Natural killer cell (primary cell): ENCODE measurements at regions not wholly inside any gene's neighbourhood (a gene's known extent, or its start where the extent isn't known, plus 50 kb on each side); places are given as distances from the start of the nearest gene placed in this dataset.

Source experiments
- ATAC-seq, 3 donors: fragments of 150-1000 bp in 2 of 3; fragments of 200-7000 bp in 1 of 3; cut with Tn5 transposase; 1 replicate in 1 of 3; 2 replicates in 2 of 3; pipeline ENCODE4 v1.10.0; 2021; ENCODE audit warnings: mild to moderate bottlenecking in 2 of 3, moderate library complexity in 2 of 3
- DNase-seq, 2 donors: peaks; one replicate each; pipeline versions ENCODE4 v3.0.0 to v3.0.0-alpha.2; 2013 to 2021; ENCODE audit warnings: mixed read lengths in 1 of 2
- H3K27ac ChIP-seq: one replicate; pipeline ENCODE4 v1.5.1; 2013; ENCODE audit warnings: mild to moderate bottlenecking, low read length
- H3K27me3 ChIP-seq: one replicate; pipeline ENCODE4 v1.6.1; 2013; ENCODE audit warnings: low read length; ENCODE audit not compliant: control insufficient read depth, insufficient read depth
- H3K36me3 ChIP-seq: one replicate; pipeline ENCODE4 v1.6.1; 2013; ENCODE audit warnings: low read length; ENCODE audit not compliant: control insufficient read depth, insufficient read depth
- H3K4me1 ChIP-seq: one replicate; pipeline ENCODE4 v1.6.1; 2013; ENCODE audit warnings: low read length; ENCODE audit not compliant: control insufficient read depth, insufficient read depth
- H3K4me3 ChIP-seq: one replicate; pipeline ENCODE4 v1.5.1; 2013; ENCODE audit warnings: low read length
- H3K9me3 ChIP-seq: one replicate; pipeline ENCODE4 v1.6.1; 2013; ENCODE audit warnings: low read length; ENCODE audit not compliant: control insufficient read depth, insufficient read depth
- H3K27ac Mint-ChIP-seq, 2 donors: one replicate each; pipeline ENCODE4 v1.8.0; 2022; ENCODE audit warnings: mild to moderate bottlenecking in 2 of 2, mixed read lengths in 2 of 2, moderate library complexity in 1 of 2
- H3K27me3 Mint-ChIP-seq, 2 donors: one replicate each; pipeline ENCODE4 v1.8.0; 2022; ENCODE audit warnings: low read depth in 2 of 2, mixed read lengths in 2 of 2
- H3K36me3 Mint-ChIP-seq: one replicate; pipeline ENCODE4 v1.8.0; 2022; ENCODE audit warnings: mixed read lengths
- H3K4me1 Mint-ChIP-seq, 2 donors: one replicate each; pipeline ENCODE4 v1.8.0; 2022; ENCODE audit warnings: mixed read lengths in 2 of 2
- H3K4me3 Mint-ChIP-seq: one replicate; pipeline ENCODE4 v1.8.0; 2022; ENCODE audit warnings: mild to moderate bottlenecking, moderate library complexity, mixed read lengths
- H3K9me3 Mint-ChIP-seq, 2 donors: one replicate each; pipeline ENCODE4 v1.8.0; 2022; ENCODE audit warnings: mixed read lengths in 2 of 2
- WGBS: methylation state at CpG from one replicate; pipeline ENCODE4 v1.1.7; 2013; ENCODE audit warnings: missing lambda C conversion rate; ENCODE audit not compliant: insufficient coverage; 5-methylcytosine and 5-hydroxymethylcytosine counted together
- intact Hi-C: fragments of 100-400 bp; cut with micrococcal nuclease; formaldehyde crosslinking; loops from one replicate; pipeline ENCODE4 v1.14.2; 2022
- TF ChIP-seq, protein P1 (sequence below): fragments of 200-600 bp; IDR thresholded peaks from one replicate; pipeline ENCODE4 v1.8.0; 2022; ENCODE audit warnings: antibody characterized with exemption

DNA sequence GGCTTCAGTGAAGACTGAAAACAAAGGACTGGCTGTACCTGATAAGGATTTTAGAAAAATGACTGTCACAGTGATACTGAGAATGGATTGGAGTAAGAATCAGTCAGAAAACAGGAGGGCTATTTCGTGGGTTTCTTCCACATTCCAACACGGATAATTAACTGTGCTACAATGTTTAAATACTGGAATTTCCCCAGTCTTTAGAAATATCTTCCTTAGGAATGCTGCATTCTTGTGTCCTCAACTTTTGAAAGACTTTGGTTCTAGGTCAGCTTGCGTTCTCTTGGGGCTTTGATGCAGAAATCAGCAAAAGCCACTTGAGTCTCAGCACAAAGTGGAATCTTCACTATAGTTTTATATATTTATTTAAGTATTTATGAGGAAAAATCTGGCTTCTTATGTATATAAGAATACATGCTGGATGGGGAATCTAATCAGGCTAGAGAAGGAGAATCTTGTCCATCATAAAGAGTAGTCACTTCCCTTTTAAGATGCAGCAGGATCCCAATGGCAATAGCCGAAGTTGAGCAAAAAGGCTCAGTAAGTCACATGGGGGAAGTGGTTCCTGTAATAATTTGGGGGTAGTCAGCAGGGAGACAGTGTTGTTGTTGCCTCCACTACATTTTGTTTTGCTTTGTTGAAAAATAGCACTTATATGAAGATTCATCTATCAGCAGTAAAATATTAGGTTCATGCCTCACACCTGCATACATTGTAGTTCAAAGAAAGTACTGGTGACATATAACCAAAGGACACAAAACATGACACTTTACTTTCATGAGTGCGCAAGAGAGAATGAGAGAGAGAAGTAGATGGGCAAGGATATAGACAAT is 86.0 kb downstream of the CH25H start:
- Histone ChIP-seq H3K27me3 (peaks cover 4% of the 10 kb centered on the region), H3K4me3 (no peak overlapping the region), H3K36me3 (no peaks in the 10 kb centered on the region), H3K27ac (no peak overlapping the region), H3K9me3 (no peaks in the 10 kb centered on the region), H3K4me1 (no peaks in the 10 kb centered on the region)
- H3K4me3 Mint-ChIP-seq: no peak overlapping the region
- H3K36me3 Mint-ChIP-seq: no peaks in the 10 kb centered on the region
- ATAC-seq: no peak
- no peaks in the 10 kb centered on the region for H3K4me1 Mint-ChIP-seq
- 88% methylated on average over 4 of the region's 5 CpGs for whole genome bisulfite sequencing
- no peak overlapping the region for H3K27ac Mint-ChIP-seq
- TF ChIP-seq, protein P1, sequence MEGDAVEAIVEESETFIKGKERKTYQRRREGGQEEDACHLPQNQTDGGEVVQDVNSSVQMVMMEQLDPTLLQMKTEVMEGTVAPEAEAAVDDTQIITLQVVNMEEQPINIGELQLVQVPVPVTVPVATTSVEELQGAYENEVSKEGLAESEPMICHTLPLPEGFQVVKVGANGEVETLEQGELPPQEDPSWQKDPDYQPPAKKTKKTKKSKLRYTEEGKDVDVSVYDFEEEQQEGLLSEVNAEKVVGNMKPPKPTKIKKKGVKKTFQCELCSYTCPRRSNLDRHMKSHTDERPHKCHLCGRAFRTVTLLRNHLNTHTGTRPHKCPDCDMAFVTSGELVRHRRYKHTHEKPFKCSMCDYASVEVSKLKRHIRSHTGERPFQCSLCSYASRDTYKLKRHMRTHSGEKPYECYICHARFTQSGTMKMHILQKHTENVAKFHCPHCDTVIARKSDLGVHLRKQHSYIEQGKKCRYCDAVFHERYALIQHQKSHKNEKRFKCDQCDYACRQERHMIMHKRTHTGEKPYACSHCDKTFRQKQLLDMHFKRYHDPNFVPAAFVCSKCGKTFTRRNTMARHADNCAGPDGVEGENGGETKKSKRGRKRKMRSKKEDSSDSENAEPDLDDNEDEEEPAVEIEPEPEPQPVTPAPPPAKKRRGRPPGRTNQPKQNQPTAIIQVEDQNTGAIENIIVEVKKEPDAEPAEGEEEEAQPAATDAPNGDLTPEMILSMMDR: no peak
- no peaks in the 10 kb centered on the region for H3K9me3 Mint-ChIP-seq
- H3K27me3 Mint-ChIP-seq: peaks cover 28 to 30% of the 10 kb centered on the region in 2 donors
- no peak for DNase-seq
- intact Hi-C loops: no loop called here

DNA sequence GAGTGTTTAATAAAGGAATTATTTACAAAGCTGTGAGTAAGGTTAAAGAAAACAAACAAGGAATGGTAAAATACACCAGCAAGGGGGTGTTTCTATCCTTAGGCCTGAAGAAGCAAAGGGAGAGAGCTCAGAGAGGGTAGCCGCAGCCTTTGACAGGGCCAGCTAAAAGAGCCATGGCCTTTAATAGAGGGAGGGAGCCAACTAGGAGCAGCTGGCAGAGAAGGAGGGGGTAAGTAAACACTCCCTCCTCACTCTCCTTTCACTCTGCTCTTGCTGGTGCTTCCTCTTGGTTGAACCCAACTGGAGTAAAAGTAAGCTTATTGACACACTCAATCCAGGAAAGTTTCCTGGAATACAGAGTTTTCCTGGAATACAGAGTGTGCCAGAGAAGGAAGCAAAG is 87.5 kb downstream of the CH25H start:
- Mint-ChIP-seq H3K27me3 (peaks cover 28 to 31% of the 10 kb centered on the region in 2 donors), H3K27ac (no peak overlapping the region), H3K36me3 (no peaks in the 10 kb centered on the region), H3K4me1 (no peaks in the 10 kb centered on the region), H3K4me3 (no peak overlapping the region), H3K9me3 (no peaks in the 10 kb centered on the region)
- Histone ChIP-seq H3K27ac (no peak overlapping the region), H3K4me1 (no peaks in the 10 kb centered on the region), H3K27me3 (peaks cover 4% of the 10 kb centered on the region), H3K4me3 (no peak overlapping the region), H3K9me3 (no peaks in the 10 kb centered on the region), H3K36me3 (no peaks in the 10 kb centered on the region)
- TF ChIP-seq, protein P1: no peak
- intact Hi-C loops: no loop called here
- DNase-seq (no peak), ATAC-seq (no peak)
- WGBS: 100% methylated on average over 1 of the region's 1 CpG

DNA sequence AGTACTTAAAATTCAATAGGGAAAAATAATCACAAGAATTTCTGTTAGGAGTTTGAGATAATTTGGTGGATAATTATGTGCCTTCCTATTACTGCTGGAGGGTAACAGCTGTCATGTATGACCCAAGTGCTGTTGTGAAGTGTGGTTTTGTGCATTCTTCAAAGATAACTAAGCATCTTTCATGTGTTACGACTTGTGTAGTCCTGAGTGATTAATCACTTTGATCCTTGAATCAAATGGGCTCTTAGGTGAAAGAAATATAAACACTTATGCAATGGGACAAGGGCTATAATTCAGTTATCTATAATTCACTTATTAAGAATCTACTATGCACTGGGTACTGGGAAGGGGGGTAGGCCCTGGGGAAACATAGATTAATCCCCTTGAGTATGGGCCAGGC is 89.0 kb downstream of the CH25H start:
- no peaks in the 10 kb centered on the region for H3K36me3 ChIP-seq
- Mint-ChIP-seq H3K36me3 (no peaks in the 10 kb centered on the region), H3K27ac (no peak overlapping the region), H3K4me3 (no peak overlapping the region), H3K27me3 (peaks cover 22 to 27% of the 10 kb centered on the region in 2 donors), H3K4me1 (no peaks in the 10 kb centered on the region), H3K9me3 (no peaks in the 10 kb centered on the region)
- TF ChIP-seq, protein P1: no peak
- DNase-seq (no peak), ATAC-seq (no peak)
- no peak overlapping the region for H3K27ac ChIP-seq
- no peaks in the 10 kb centered on the region for H3K4me1 ChIP-seq
- intact Hi-C loops: no loop called here
- H3K4me3 ChIP-seq: no peak overlapping the region
- H3K27me3 ChIP-seq: peaks cover 4% of the 10 kb centered on the region
- 73% methylated on average over 1 of the region's 1 CpG for WGBS
- H3K9me3 ChIP-seq: no peaks in the 10 kb centered on the region
